NCI-H2171 (cell line): ENCODE measurements at regions not wholly inside any gene's neighbourhood (a gene's known extent, or its start where the extent isn't known, plus 50 kb on each side); places are given as distances from the start of the nearest gene placed in this dataset.
"Not testable (repeated sequence)": the region's sequence is repeated elsewhere in the genome, so short reads cannot be mapped to it uniquely, and the experiment has no call there.

ENCODE experiments used
- DNase-seq: peaks from one replicate; lab custom pipeline; 2025; lab: John Stamatoyannopoulos, UW

DNA sequence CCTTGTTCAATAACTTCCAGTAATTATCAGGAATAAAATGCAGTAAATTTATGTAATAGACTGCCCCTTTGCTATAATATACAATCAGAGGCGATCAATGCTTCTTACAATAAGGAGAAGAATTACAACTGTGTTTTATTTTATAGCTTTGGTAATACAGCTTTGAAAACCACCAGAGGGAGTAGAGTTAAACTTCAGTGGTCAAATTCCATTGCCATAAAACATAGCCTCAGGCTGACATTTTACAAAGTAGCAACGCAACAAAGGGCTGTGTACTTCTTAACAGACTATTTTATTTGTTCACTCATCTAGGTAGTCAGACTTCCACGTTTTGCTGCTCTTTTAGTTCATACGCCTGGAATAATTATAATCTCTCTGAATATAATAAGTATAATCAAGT, 58.5 kb downstream of the TEX13C start:
- no peak for DNase-seq

DNA sequence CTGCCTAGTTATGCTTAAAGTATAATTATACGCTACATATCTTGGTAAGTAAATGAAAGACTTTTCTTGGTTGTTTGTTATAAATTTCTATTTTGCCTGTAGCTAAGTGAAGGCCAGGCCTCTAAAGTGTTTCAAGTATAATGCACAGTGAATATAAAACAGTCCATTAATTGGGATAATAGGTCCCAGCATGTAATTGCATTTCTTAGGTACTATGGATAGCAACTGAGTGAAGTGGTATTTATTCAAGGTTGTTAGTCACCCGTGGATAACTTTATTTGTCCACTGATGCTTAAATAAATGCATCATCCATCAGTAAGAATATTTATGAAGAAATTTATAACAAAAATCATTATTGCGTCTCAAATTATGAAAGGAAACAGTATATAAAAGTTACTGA, 59.1 kb downstream of the TEX13C start:
- DNase-seq: no peak

DNA sequence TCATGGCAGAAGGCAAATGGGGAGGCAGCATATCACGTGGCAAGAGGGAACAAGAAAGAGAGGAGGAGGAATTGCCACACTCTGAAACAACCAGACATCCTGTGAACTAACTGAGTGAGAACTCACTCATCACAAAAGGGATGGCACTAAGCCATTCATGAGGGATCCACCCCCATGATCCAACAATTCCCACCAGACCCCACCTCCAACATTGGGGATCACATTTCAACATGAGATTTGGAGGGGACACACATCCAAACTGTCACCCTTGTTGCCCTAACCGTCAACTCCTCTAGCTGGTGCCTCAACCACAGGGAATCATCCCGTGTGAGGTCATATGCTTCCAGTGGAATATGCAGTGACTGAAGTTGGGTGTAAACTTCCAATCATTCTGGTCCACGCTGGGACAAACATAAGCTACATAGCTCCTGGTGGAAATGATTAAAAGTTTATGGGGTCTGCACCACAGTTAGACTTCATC, 62.5 kb downstream of the TEX13C start:
- DNase-seq: no peak

DNA sequence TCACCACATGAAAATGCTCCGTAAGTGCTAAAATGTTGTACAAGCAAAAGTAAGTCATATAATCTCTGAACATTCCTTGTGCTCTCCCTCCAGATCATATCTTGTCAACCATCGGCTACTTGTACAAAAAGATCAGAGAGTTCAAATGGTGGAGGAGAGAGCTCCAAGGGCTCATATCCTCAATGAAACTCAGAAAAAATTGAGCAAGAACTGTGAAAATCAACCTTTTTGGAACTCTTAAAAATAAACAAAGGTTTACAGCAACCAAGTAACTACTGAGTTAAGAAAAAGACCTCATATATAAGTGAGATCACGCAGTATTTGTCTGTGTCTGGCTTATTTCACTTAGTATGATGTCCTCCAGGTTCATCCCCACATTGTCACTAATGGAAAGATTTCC, 63.2 kb downstream of the TEX13C start:
- no peak for DNase-seq

DNA sequence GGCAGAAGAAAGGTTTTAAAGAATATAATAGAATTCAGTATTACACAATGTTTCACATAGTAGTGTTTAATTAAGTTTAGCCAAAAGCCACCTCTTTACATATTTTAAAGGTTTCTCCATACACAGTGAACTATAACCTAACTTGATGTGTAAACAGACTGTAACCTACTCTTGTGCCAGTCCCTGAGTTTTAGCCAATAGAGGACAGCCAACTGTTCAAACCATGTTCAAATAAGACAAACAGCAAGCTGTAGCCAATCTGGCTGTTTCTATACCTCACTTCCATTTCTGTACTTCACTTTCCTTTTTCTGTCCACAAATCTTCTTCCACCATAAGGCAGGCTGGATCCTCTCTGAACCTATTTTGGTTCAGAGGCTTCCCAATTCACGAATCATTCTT, 65.2 kb downstream of the TEX13C start:
- no peak for DNase-seq

DNA sequence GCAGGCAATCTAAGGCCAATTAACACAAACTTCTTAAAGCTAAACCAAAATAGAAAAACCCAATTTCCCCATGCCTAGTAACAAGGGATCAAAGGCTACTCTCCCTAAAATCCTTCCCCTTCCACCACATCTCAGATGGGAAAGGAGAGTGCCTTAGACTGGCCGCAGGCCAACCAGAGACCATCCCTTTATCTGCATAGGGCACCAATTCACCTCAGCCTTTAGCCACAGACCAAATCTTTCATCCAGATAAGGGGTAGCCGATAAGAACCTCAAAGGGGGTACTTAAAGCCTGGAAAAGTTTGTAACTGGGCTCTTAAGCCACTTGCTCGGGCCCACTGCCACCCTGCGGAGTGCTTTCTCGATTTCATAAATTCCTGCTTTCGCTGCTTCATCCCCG, 68.3 kb downstream of the TEX13C start:
- no peak for DNase-seq

DNA sequence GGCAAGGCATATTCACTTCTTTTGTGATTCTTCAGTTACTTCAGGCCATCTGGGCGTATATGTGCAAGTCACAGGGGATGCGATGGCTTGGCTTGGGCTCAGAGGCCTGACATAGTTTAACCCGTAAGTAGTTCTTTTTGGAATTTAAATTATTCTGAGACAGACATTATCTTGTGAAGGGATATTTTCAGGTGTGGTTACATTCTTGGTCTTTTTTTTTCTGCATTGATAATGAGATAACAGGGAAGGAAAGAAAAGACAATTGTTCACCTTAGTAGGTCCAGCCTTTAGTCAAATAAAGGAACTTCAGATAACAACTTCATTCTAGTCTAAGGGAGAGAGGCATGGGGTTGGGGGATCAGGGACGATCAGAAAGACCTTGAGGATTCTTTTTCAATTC, 74.8 kb downstream of the TEX13C start:
- no peak for DNase-seq

DNA sequence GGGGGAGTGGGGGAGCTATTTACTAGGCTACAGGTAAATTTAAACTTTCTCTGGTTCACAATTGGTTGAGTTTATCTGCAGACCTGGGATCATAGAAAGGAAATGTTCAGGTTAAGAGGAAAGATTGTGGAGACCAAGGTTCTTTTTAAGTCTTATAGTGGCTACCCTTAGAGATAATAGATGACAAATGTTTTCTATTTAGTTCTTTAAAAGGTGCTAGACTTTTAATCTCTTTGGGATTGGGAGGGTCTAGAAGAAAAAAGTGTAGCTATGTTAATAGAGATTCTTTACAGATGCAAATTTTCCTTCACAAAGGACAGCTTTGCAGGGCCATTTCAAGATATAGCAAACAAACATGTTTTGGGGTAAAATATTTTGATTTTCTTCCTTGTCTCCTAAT, 76.0 kb downstream of the TEX13C start:
- DNase-seq: no peak

DNA sequence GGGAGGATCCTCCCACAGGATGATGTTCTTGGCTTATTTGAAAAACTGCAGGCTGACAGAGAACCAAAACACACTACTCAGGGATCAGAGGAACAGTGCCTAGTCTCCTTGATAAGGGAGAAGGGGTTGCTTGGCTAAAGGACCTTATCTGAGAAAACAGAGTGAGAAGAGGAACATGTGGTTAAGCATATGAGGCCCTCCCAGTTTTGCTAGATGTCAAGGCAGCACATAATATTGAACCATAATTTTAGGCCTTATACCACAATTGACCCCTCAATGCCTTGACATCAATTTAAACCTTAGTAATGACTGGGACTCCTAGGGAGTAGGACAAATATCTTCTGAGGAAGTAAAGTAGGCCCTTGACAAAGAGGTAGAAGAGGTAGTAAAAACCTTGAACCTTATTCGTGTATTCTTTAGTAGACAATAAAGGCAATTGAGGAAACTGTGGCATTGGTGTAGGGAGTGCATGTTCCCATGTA, 79.3 kb downstream of the TEX13C start:
- no peak for DNase-seq

DNA sequence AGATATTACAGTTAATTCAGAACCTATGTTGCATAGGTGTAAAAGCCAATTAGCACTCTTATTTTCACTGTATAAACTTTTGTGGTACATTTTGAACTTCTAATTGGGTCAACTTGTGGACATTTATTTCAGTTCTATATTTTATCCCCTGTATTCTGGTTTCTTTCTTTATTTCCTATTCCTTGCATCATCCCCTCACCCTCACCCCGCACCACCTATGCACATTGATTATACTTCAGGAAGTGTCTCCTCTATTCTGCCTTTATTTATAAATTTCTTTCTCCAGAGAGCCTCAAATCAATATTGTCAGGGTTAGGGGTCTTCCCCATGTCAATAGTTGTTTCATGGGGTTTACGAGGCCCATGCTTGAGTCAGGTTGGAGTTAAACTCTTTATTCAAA, 83.1 kb downstream of the TEX13C start:
- no peak for DNase-seq

DNA sequence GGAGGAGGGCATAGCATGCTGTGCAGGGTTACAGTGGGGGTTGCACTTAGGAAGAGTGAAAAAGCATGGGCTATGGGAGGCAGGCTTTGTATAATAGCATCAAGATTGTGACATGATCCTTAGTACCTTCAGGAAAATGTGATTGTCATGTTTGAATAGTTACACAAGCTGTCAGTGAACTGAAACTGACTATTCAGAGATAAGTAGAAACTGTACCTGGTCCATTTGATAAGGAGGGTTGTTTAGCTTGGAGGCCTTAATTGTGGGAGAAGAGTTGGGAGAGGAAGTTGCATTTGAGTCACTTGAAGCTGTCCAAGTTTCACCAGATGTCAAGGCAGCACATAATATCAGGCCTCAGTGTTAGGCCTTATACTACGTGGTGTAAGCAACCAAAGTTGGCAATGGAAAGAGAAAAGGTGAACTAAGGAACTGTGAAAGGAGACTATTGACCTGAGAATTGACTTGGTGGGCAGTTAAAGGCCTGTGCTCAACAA, 85.0 kb downstream of the TEX13C start:
- no peak for DNase-seq

DNA sequence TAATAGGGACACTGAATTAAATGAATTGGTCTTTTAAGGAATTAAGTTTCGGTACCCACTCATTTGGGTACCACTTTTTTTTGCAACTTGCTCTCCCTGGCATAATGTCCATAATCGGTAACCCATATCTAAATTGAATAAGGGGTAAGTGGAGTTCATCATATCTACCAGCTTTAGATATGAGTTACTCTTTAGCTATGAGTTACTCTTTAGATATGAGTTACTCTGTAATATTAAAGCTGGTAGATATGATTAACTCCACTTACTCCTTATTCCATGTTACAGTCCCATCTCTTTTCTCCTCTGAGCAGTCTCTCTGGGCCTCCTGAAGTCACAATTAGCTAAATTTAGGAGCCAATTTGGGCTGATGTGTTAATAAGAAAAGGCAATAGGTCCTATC, 85.7 kb downstream of the TEX13C start:
- DNase-seq: no peak

DNA sequence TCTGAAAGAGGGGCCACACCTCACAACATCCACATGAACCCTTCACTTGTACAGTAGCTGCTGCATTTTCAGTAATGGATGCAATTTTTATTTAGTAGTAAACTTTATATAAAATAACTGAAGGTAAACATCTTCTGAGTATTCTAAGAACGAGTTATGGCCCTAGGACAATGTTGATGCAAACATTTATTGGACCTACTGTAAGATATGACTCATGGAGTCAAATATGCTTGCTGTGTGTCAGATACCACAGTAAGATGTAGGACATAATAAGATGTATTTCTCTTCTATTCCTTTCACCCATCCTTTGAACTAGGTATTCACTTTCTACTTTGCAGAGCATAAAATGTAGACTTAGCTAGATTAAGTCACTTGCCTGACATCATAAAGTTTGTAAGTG, 87.6 kb downstream of the TEX13C start:
- no peak for DNase-seq

DNA sequence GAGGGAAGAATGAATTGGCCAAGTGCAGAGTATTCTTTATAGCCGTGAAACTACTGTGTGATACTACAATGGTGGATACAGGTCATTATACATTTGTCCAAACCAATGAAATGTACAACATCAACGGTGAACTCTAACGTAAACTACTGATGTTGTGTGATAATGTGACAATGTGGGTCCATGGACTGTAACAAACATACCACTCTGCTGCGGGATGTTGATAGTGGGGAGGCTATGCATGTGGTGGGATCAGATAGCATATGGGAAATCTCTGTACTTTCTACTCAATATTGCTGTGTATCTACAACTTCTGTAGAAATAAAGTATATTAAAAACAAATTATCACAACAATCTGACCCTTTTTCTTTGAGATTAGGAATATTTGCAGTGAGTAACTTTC, 101.1 kb downstream of the TEX13C start:
- DNase-seq: no peak

DNA sequence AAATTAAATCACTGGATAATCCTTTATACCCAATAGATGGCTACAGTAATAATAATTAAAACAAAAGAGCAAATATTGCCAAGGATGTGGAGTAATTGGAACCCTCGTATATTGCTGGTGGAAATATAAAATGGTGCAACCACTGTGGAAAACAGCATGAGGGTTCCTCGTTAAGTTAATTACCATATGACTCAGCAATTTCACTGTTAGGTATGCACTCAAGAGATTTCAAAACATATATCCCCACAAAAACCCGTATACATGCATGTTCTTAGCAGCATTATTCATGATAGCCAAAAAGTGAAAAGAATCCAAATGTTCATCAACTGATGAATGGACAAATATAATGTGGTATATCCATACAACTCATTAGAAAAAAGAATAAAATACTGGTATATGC, 103.3 kb downstream of the TEX13C start:
- no peak for DNase-seq

DNA sequence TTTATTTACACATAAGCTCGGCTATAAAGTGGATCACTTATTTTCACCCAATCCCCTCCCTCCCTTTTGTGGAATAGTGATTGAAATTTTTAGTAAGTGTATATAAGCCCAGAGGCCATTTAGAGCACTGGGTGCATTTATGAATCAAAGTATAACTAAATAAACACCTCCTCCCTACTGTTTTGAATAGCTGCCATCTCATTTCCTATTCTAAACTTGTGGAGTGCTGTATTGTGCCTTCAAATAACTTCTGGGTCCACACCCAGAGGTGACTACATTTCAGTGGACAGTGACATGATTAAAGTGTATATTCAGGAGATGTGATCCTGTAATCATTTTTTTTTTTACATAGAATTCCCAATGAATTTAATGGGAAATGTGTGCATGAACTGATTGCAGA, 104.9 kb downstream of the TEX13C start:
- no peak for DNase-seq

DNA sequence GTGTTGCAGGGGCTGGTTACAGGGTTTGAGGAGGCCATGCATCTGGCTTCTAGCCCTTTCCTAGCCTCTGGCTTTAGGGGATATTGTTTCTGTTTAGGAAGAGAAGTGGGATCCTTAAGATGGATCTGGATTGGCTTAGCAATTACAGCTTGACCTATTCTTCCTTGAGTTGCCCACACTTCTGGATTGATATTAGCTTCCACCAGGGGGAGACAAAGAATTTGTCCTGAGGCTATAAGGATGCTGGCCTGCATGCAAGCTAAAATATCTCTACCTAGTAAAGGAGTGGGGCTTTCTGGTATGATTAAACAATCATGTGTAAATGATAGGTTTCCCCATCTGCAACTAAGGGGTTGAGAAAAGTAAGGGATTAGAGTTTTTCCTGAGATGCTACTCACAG, 117.2 kb downstream of the TEX13C start:
- DNase-seq: no peak

DNA sequence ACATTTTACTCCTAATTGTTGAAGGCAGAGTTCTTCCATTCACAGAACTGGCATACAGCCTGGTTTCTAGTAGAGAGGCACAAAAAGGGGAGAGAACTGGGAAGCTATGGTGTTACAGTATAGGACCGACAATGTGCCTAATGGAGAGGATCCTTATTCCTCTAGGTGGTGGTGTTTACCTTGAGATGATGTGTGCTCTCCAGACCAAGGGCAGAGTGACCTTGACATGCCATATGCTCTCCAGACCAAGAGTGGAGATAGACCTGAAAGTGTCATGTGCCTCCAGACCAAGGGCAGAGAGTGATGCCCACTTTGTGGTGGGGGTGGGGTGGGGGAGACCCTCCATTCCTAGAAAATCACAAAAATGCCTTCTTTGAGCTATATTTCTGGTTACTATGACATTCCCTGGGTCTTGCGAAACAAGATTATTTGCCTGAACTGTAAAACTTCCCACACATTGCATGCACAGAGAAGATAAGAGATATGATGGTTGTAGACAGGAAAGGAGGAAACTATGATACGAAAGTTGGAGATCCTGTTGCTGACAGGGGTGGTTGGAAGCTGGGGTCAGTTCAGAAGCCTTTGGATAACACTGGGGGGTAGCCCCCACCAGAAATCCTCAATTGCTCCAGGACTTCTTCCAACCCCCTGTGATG, 119.7 kb downstream of the TEX13C start:
- no peak for DNase-seq

DNA sequence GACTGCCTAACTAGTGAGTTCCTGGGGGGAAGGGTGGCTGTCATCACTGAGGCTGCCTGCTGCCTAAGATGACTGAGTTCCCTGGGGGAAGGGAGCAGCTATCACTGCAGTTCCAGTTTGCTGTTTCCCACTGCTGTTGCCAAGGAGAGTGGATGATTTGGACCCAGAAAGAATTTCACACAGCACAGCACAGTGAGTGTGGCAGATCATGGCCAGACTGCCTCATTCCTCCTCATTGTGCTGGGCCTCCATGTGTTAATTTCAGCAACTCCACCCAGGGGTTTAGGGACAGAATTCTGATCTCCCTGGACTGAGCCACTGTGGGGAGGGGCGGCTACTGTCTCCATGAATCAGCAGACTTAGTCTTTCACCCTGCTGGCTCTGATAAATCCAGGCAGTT, 125.0 kb downstream of the TEX13C start:
- no peak for DNase-seq

DNA sequence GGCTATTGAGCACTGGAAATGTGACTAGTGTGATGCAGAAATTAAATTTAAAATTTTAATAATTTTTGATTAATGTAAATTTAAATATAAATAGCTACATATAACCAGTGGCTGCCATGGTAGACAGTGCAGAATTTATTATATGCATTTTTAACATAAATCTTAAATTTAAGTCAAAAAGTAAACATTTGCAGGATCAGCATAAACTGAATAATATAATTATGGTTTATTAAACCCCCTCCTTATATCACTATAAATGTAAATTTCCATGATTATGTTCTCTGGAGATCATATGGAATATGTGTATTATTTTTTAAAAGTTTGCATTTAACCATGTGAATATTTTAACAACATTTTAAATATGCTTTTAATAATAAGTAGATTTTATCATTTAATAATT, 155.8 kb downstream of the TEX13C start:
- no peak for DNase-seq

DNA sequence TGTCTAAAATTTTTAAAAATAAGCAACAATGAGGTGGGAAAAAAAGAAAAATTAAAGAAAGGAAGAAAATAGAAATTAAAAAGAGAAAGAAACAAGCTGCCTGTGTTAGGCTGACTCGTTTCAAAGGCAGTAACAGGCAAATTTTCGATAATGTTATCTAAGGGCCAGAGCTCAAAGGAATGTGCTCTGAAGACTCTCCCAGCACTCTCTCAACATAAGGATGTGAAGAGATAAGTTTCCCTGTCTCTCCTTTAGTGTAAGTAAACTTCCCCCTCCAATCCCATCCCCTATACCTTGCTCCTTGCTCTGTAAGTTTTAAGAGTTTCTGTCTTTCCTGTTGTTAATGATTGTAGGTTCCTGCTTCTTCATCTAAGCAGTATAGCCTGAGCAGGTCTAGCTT, 172.8 kb downstream of the TEX13C start:
- no peak for DNase-seq

DNA sequence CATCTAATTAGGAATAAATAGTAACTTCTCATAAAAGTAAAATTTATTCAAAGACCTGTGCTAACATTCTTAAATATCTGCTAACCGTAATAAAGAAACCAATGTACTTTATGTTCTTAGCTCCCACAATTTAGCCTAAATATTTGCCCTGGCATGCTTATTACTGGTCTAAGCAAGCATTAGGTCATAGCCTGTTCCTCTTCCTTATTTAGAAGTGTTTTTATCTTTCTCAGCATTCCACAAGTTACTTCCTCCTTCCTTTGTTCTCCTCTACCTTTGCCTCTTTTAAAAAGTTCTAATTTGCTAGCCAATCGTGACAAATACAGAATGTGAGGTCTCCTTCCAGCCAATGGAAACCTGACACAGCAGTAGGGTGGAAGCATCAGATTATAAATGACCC, 173.3 kb downstream of the TEX13C start:
- not testable (repeated sequence) for DNase-seq

DNA sequence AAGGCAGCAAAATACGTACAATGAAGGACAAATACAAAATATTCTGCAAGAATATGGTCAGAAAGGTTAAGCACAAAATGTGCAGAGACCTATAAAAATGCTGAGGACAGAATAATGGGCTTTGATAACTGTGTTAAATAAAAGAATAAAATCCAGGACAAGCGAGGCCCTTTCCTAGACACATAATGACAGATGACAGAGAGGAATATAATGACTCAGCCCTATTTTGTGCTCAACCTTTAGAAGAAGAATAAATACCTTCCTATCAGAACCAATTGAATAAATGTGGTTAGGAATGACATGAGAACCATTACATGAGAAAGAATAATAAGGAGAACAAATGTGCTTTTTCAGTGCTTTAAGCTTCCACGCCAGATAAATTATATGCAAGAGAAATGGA, 178.0 kb downstream of the TEX13C start:
- DNase-seq: no peak

DNA sequence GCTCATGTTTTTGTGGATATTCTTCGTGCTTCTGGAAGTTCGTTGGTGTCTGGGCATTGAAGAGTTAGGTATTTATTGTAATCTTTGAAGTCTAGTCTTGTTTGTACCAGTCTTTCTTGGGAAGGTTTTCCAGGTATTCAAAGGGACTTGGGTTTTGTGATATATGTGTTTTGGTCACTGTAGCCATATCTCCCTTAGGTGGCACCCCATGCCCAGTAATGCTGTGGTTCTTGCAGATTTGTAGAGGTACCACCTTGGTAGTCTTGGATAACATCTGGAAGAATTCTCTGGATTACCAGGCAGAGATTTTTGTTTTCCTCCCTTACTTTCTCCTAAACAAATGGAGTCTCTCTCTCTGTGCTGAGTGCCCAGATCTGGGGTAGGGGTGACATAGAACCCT, 184.1 kb downstream of the TEX13C start:
- no peak for DNase-seq
